HL-60/S4 (cell line): ENCODE measurements at regions not wholly inside any gene's neighbourhood (a gene's known extent, or its start where the extent isn't known, plus 50 kb on each side); places are given as distances from the start of the nearest gene placed in this dataset.
"Not testable (repeated sequence)": the region's sequence is repeated elsewhere in the genome, so short reads cannot be mapped to it uniquely, and the experiment has no call there.

ENCODE experiments used
- in situ Hi-C: fragments of 300-500 bp; cut with MboI; formaldehyde crosslinking; loops from 2 replicates; pipeline ENCODE4 v1.14.3; 2022; ENCODE audit warnings: low sequenced_read_pairs

GRCh38 chr15:96186105-96186504 lies 144.4 kb upstream of the NR2F2 start:
- in situ Hi-C loops, result loop anchor here (25.0 kb wide), 1 partner anchor 101 kb away; no protein-coding TSS in a partner anchor

- in situ Hi-C loops, result loop anchor here (25.0 kb wide), 1 partner anchor 100 kb away; no protein-coding TSS in a partner anchor
Observed at GRCh38 chr15:96187341-96188305, 142.9 kb upstream of the NR2F2 start.

- in situ Hi-C loops, result loop anchor here (25.0 kb wide), 1 partner anchor 90 kb away; no protein-coding TSS in a partner anchor
Observed at GRCh38 chr15:96197721-96198120, 132.8 kb upstream of the NR2F2 start.

GRCh38 chr15:96199111-96199510 lies 131.4 kb upstream of the NR2F2 start:
- in situ Hi-C loops, result loop anchor here (25.0 kb wide), 1 partner anchor 88 kb away; no protein-coding TSS in a partner anchor

DNA sequence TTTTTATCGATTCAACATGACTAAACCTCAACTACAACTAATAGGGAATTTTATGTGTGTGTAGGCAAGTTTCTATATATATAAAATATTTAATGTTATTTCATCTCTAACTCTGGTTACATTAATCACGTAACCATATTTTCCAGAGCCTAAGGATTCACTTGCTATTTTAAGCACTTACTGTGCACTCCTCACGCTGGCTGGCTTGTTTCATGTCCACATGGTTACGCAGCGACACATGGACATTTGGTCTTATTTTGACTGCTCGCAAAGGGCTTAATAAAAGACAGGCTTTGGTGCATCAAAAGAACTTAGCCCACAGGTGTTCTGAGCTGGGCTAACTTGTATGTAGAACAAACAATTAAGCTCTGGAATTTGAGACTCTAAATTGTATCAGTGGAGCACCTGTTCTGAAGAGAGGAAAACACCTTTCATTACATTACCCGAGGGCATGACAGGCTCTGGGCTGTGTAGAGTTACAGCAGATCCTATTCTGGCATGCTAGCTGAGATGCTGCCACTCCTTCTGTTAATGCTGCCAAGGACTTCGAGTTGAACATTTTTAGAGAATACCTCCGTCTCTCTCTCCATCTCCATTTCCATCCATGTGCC lies 130.0 kb upstream of the NR2F2 start:
- in situ Hi-C loops, result no loop called here

DNA sequence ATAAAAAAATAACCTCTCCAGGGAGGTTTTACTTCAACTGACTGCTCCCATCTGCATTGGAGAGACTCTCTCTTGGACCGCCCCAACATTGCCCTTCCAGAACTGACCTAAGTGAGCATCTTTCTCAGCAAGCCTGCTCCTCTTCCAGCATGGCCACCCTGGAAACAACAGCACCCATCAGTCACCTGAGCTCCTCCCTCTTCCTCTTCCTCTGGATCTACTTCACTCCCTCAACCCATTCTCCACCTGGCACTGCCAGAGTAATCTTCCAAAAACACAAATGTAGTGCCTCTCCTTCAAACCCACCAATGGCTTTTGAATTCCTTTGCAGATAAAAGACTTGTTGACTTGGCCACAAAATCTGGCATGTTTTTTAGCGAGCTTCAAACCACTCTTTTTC lies 128.8 kb upstream of the NR2F2 start:
- in situ Hi-C loops, result no loop called here

- in situ Hi-C loops, result not testable (repeated sequence)
Observed at GRCh38 chr15:96205588-96205987, 124.9 kb upstream of the NR2F2 start.

- in situ Hi-C loops, result no loop called here
Observed at GRCh38 chr15:96207377-96208006, 123.0 kb upstream of the NR2F2 start.

DNA sequence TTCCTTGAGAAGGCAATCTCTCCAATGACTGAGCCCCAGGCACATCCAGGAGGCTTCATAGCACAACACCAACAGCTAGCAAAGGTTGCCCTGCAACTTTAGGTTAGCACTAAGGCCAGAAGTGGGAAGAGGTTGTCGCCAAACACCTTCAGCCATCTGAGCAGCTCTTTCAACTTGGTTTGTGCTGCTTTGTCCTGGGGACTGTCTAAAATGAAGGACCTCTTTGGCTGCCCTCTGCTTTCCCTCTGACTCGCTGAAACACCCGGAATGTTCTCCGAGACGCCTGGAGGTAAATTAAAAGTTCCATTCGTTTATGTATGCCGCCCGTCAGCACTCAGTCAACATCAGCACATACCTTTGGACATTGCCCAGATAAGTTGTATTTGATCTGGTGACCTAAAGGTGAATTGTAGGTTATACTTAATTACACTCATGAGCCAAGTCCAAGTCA lies 121.2 kb upstream of the NR2F2 start:
- in situ Hi-C loops, result no loop called here

DNA sequence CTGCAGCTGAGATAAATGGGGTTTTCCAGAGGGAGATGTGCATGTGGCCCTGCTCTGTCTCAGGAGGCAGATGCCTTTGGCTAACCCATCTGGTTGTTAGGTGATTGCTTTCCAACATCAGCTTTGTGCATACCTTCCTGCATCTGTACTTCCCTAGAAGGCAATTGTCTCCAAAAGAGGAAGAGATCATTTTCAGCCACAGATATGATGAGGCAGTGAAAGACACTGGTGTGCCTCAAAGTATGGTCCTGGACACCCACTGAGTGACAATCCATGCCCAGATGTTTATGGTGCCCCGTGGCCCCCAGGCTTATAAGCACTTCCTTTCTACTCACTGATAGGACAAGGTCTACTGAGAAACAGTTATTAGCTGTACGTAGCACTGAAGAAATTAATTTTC lies 117.5 kb upstream of the NR2F2 start:
- in situ Hi-C loops, result no loop called here

GRCh38 chr15:96213896-96214295 lies 116.6 kb upstream of the NR2F2 start:
- in situ Hi-C loops, result no loop called here

GRCh38 chr15:96216481-96216880 lies 114.0 kb upstream of the NR2F2 start:
- in situ Hi-C loops, result not testable (repeated sequence)

- in situ Hi-C loops, result no loop called here
Observed at GRCh38 chr15:96217983-96218382, 112.5 kb upstream of the NR2F2 start.

- in situ Hi-C loops, result no loop called here
Observed at GRCh38 chr15:96218623-96219455, 111.7 kb upstream of the NR2F2 start.

- in situ Hi-C loops, result no loop called here
Observed at GRCh38 chr15:96219681-96220080, 110.8 kb upstream of the NR2F2 start.

DNA sequence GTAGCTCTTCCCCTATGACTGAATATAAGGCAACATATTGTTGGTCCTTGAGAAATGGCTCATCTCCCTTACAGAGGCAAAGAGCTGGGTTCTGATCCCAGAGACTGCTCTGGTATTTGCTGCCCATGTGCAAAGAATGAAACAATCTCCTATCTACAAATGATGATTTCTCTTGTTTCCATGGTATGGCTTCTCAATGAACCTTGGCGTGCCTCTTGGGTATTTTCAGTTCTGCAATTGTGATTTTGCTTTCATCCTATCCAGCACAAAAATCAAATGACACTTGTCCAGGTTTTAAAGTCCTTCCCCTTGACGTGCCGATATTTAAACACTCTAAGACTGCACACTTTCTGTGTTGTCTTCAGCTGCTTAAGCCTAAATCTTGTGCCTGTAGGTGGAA lies 109.8 kb upstream of the NR2F2 start:
- in situ Hi-C loops, result no loop called here

DNA sequence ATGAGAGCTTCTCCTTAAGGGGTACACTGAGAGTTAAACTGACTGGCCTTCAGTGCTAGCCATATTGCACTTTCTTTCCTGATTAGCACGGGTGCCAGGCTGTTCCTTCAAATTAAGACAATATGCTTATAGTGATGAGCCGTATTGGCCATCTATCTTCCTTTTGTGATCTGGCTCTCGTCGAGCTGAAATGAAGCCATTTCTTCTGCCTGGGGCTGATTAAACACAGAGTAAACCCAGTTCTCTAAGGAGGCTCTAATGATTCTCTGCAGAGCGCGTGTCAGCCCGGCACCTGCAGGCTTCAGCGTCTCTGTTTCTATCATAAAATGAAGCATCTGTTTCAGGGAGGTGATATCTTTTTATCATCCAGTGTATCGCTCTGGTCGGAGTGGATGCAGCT lies 107.5 kb upstream of the NR2F2 start:
- in situ Hi-C loops, result no loop called here

- in situ Hi-C loops, result no loop called here
Observed at GRCh38 chr15:96223939-96224338, 106.6 kb upstream of the NR2F2 start.

- in situ Hi-C loops, result no loop called here
Observed at GRCh38 chr15:96225642-96226259, 104.7 kb upstream of the NR2F2 start.
